GM21423 (cell line): ENCODE measurements at regions not wholly inside any gene's neighbourhood (a gene's known extent, or its start where the extent isn't known, plus 50 kb on each side); places are given as distances from the start of the nearest gene placed in this dataset.
A peak's percentile ranks its signal among the peaks of the same experiment; 100 is the strongest.

Experiments used
- ATAC-seq: cut with Tn5 transposase; IDR thresholded peaks from one replicate; pipeline ENCODE4 v1.9.1; 2021; ENCODE audit warnings: mild to moderate bottlenecking, moderate library complexity; ENCODE audit not compliant: unreplicated experiment

DNA sequence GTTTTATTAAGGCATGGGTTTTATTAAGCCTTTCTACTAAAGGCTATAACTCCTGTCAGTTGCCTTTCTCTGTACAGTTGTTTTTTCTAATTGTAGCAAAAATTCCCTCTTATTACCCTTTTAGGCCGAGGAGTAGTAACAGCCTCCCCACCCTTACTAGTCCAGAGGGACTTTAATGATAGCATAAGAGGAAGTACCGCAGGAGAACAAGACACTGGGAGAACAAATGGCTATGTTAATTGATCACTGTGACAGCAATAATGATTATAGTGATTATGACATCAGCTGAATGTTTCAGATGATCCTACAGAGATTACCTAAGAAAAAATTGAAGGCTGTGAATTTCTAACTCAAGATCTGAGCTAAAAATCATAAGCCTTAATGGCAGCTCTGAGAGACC is 383.0 kb upstream of the PTBP2 start:
- ATAC-seq = no peak

DNA sequence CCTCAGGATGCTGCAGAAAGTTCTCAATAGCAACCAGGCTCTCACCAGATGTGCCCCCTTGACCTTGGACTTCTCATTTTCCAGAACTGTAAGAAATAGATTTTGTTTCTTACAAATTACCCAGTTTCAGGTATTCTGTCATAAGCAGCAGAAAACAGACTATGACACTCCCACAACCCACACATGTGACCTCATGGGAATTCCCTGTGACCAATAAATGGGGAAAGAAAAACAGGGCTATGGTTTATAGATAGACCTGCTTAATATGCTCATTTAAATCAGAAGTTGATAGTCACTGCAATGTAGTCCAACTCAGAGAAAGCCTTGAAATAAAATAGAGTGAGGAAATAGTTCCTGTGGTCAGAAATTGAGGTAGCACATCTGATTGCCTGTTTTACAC is 380.9 kb upstream of the PTBP2 start:
- ATAC-seq = no peak

DNA sequence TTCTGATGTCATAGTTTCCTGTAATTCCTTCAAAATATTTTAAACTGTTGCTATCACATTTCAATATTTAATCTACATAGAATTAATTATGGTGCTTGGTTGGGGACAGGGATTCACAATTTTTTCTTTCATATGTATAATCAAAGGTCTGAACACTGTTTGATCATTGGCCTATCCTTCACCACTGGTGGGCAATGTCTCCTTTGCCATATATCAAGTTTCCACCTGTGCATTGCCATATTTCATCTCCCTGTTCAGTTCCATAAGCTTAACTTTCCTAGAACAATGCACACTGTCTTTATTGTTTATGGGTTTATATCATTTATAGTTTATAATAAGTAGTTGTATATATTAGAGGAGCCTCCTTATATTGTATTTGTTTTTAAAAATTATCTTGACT is 374.9 kb upstream of the PTBP2 start:
- ATAC-seq = no peak

DNA sequence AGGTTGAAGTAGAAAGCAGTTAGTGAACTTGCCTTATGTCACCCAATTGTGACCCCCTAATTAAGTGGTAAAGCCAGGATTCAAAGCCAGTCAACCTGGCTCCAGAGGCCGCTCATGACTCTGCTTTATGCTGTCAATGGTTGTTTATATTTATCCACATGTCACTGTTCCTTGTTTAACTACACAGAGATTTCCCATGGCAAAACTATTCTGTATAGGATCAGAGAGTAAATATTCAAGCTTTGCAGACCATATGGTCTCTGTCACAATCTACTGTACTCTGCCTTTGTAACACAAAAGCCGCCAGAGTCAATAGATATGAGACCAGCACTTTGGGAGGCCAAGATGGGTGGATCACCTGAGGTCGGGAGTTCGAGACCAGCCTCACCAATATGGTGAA is 371.7 kb upstream of the PTBP2 start:
- no peak for ATAC-seq

DNA sequence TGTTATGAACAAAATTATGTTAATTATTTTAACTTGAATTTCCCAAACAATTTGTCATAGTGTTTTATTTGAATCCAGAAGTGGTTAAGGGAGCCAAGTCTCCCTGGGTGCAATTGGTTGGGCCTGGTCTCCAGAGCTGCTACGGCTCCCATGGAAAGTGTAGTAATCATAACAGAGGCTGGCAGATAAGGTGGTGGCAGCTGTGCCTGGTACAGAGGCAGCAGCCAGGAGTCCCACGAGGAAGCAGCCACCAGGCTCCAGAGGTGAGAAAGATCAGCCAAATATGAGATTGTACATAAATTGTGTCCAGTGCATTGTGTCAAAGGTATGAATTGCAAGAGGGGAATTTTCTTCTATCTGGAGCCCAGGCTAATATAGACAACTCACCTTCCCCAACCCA is 368.9 kb upstream of the PTBP2 start:
- ATAC-seq = no peak

DNA sequence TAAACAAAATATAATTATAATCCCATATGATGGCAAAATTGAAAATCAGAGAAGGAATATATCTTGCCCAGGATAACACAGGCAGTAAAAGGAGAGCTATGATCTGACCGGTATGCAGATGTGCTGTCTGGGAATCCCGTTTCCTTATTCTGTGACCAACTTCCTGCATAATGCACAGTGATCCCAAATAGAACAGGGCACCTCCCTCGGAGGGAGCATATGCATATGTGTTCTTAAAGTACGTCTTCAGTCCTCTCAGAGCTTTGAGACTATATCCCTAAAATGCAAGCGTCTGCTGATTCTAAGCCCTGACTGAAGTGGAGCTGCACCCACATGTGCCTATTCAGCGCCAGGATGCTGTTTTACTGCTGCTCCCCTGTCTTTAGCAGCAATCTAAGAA is 366.1 kb upstream of the PTBP2 start:
- no peak for ATAC-seq

DNA sequence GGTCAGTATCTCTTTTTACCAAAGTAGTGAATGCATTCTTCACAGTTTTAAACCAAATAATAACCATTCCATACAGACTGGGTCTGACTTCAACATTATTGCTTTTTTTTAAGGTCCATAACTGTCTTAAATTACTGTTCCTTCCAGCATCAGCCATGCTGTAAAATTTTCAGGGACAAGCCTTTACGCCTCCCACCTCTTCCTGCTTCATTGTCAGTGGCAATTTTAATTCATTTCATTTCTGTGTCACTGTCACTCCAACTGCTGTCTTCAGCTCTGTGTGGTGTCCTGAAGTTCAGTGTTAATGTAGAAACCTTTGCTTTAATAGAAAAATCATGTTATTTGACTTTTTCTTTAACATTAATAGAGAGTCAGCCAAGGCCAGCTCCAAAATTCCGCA is 365.6 kb upstream of the PTBP2 start:
- ATAC-seq = no peak

DNA sequence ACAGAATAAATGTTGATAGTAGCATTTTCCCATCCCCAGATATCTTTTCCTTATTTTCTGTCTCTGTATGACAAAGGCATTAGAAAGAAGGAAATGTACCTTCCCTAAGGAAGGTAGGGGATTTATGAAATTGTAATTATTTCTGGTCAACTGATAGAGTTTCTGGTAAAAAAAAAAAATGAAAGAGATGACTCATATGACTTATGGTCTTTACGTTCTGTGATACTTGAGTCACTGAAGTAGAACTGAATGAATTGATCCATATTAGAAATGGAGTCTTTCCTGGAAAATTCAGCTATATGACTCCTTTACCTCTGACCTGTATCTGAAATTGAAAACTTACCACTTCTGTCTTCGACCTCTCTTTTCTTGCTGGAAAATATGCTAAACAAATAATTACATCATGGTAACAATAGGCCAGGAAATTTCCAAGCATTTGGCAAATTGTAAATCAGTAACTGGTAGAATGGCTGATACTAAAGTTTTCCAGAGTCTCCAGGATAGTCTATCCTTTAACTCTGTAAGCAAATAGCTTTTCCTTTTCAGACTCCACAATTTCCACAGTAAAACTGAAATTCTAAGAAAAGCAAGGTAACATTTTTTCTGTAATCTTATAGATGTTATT is 364.3 kb upstream of the PTBP2 start:
- no peak for ATAC-seq

DNA sequence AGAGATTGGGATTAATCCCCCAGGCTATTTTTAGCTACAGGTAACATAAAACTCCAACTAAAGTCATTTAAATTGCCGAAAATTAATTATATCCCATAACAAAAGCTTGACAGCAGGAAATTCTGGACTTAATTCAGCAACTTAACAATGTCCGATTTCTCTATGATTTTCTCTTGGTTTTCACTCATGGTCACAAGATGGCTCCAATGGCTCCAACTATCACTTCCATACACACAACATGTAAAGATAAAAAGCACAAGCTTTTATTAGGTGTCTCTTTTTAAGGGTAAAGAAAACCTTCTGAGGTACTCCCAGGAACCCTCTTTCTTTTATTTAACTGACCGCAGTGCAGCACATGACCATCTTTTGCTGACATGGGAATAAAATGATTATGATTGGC is 363.5 kb upstream of the PTBP2 start:
- no peak for ATAC-seq

DNA sequence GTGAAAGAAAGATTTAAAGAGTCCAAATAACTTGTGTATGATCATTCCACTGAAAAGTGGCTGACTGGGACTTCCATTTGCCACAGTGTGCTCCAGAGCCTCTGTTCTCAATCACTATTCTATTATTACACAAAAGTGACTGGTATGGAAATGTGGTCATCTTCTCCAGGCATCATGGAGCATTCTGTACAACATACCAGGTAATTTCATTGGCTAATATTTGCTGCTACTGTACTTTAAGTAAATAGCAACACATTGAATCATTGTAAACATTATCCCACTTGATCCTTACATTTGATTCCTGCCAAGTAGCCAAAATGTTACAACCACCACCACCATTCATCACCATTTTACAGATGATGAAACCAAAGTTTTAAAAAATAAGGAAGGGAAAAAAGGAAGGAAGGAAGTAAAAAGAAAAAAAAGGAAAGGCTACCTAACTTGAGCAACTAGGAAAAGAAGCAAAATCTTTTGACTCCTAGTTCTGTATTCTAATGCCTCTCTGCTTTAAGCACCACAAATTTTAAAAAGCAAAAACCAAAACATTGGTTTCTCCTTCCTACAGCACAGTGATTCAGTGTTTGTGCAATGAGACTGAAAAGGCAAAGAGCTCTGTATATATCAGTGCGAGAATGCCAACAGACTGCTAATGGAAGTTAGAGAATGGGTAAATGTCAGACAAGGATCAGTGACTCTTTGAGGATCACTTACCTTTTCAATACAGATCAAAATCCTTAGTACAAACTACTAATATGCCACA is 361.4 kb upstream of the PTBP2 start:
- no peak for ATAC-seq

DNA sequence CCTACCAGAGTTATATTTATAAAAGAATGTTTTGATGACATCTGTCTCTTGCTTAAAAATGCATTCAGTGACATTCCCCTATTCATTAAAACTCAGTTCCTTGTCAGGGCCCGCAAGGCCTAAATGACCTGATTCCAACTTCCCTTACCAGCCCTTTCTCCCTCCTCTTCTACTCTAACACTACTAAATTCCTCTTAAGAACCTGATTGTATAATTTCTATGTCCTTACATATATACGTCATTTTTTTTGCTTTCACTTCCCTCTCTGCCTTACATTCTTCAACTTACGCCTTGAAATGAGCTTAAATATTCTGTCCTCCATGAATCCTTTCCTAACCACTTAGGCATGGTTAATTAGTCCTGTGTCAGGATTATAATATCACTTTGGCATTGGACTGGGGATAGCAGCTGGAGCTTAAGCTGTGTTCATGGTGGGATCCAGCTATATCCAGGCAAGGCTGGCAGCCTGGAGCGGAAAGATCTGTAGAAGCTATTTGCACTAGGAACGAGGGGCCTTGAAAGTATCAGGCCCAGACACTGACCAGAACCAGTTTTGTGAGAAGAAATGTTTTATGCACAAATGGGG is 360.2 kb upstream of the PTBP2 start:
- ATAC-seq = no peak

DNA sequence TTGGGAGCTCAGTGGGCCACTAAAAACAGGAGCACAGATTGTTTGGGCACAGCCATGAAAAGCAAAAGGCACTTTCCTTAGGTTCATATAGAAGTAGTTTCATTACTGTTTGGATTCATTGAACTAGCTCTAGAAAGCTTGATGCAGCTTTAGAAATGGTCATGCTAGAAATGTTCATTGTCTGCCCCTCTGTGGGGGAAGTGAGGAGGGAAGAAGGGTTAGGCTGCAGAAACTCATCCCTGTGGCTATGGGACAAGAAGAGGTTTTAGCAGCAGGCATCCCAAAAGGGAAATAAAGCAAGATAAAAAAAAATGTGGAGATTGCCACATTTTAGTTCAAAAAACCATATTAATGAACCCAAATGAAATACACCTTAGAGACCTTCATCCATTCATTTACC is 359.6 kb upstream of the PTBP2 start:
- no peak for ATAC-seq

DNA sequence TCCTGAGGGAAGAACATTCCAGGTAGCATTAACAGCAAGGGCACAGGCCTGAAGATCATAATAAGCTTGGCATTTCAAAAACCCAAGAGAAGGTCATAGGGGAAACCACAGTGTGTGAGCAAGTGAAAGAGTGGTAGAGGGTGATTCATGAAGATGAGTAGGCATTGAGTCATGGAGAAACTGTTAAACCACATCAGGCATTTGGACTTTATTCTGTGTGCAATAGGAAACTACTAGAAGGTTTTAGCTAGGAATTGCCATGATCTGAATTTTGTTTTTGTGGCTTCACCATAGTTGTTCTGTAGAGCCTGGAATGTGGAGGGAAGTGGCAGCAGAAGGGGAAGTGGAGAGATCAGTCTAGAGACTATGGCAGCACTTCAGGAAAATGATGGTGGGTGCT is 359.0 kb upstream of the PTBP2 start:
- peak; percentile 68 for ATAC-seq

DNA sequence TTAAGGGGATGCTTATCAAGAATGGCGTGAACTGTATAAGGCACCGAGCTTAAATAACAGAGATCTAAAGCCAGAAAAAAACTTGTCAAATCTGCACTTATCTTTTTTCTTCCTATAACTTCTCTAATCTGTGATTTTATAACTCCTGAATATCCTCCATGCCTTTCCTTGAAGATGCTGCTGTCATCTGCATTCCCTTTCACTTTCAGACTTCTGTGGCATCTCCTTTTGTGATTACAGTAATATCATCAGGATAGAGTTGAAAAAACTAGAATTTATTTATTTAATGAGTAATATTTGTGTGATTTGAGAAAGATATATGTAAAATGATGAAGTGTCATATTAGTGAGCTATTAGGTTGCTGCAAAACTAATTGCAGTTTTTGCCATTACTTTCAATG is 357.8 kb upstream of the PTBP2 start:
- ATAC-seq = no peak

DNA sequence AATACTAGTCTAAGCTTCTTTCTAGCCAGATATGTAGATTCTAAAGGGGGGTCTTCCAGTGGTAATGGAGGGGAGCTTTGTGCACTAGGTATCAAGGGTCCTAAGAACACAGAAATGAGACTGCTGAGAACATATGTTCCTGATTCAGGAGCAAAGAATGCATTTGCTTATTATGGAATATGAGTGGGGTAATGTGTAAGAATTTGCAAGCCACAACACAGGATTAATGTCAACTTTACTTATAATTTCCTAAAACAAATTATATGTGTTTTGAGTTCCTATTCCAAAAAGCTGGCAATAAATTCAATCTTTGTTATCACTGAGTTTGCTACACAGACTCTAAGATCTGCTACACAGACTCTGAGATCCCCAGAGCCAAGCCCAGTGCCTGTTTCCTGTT is 357.0 kb upstream of the PTBP2 start:
- no peak for ATAC-seq

DNA sequence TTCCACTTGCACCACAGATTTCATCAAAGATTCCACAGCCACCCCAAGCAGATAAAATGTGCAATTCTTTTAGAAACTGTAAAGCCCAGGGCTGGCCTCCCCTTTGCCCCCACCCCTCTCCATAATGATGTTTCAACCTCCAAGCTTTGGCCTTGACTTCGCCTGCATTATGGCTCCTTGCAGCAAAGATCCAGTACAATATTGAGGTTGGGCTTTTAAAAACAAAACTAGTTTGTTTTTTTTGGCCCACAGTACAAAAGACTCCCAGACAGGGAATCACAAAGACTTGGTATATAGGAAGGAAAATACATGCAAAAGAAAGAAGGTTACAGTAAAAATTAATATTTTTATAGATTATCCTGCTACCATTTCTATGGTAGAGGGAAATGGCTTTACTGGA is 356.5 kb upstream of the PTBP2 start:
- no peak for ATAC-seq

DNA sequence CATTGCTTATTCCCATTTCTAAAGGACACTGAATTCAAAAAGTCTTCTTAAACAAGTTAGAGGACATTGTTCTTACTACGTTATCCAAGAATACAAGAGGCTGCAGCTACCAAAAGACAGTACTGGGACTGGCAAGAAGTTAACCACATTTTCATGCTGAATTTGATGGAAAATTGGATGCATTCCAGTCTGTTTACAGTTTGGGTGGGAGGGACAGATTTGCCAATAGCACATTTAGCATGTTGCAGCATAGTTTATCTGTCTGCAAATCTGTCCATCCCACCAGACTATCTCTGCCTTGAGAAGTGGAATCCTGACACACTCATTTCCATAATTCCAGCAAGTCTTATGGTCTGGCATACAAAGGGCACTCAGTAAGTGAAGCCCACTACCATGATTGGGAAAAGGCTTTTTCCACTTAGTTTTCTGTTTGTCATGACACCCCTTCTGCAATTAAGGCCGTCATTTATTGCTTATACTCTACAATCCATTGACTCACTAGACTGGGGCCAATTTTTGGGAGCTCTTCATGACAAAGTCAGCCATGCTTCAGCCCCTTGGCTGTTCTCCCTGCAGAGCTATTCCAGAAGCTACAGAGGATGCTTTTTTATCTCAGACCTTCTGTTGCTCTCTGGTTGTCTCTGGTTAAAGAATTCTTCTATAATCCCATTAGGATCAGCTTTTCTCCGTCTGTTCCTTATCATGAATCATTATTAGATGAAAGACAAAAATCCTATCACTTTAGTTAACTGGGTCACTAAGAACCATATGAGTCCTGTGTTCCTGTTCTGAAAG is 355.8 kb upstream of the PTBP2 start:
- no peak for ATAC-seq

DNA sequence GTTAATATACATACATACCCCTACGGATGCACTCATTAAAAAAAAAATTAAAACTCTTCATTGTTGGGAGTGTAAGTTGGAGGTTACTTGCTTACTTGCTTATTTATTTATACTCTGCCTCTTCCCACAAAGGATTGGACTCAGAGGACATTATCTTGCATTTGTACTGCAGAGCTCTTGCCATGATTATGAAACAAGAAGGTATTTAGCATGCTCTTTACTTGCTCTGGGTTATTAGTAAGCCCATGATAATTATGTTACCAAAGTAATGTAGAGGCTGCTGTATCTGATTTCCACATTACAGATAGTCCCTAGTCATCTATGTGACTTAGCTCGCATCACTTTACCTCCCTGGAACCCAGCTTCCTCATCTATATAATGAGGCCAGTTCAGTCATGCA is 355.1 kb upstream of the PTBP2 start:
- ATAC-seq = no peak

DNA sequence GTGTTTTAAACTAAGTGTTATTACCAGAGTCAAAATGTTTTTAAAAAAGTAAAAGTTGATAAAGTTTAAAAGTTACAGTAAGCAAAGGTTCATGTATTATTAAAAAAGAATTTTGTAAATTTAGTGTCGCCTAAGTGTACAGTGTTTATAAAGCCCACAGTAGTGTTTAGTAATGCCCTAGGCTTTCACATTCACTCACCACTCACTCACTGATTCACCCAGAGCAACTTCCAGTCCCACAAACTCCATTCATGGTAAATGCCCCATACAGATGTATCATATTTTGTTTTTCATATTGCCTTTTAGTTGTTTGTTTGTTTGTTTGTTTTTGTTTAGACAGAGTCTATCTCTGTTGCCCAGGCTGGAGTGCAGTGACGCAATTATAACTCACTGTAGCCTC is 353.8 kb upstream of the PTBP2 start:
- ATAC-seq = no peak

DNA sequence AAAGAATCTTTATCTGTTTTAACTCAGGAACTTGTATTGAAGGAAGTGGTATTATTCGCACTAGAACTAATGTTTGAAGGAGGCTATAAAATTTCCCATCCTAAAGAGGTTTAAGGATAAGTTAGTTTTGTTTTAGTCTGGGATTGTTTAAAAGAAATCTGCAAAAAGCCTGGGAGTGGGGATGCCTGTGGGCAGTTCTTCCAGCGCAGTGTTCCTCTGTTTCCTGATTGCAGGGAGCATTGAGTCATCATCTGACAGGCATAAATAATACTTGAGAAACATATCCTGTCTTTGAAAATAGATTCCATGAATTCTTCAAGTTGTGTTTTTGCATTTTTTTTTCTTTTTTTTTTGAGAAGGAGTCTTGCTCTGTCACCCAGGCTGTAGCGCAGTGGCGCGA is 350.8 kb upstream of the PTBP2 start:
- ATAC-seq = no peak

DNA sequence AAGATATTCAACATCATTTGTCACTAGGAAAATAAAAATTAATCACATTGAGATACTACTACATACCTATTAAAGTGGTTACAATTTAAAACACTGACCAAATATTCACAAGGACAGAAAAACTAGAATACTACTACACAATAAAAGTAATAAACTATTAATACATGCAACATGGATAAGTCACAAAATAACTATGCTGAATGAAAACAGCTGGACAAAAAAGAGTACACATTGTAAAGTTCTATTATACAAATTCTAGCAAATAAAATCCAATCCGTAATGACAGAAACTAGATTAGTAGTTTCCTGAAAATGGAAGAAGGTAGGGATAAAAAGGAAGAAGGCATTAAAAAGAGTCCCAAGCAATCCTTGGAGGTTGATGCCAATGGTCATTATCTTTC is 348.7 kb upstream of the PTBP2 start:
- no peak for ATAC-seq
